Esophagus squamous epithelium (tissue), 4 donors: ENCODE measurements at regions not wholly inside any gene's neighbourhood (a gene's known extent, or its start where the extent isn't known, plus 50 kb on each side); places are given as distances from the start of the nearest gene placed in this dataset.

ENCODE experiments used
- POLR2A ChIP-seq, 4 donors: fragments of 450-650 bp; IDR thresholded peaks; one replicate each; pipeline ENCODE4 v1.6.1; 2017; ENCODE audit warnings: antibody characterized with exemption in 4 of 4, mild to moderate bottlenecking in 4 of 4, moderate library complexity in 3 of 4
- TF ChIP-seq, protein P1 (sequence below), 6 experiments: fragments of 450-650 bp in 4 of 6; fragments of 200-600 bp in 2 of 6; sonication (generic) in 2 of 6; IDR thresholded peaks; one replicate each; pipeline ENCODE4 v1.5.1; 2016 to 2019; ENCODE audit warnings: antibody characterized with exemption in 6 of 6, mild to moderate bottlenecking in 4 of 6, moderate library complexity in 4 of 6

DNA sequence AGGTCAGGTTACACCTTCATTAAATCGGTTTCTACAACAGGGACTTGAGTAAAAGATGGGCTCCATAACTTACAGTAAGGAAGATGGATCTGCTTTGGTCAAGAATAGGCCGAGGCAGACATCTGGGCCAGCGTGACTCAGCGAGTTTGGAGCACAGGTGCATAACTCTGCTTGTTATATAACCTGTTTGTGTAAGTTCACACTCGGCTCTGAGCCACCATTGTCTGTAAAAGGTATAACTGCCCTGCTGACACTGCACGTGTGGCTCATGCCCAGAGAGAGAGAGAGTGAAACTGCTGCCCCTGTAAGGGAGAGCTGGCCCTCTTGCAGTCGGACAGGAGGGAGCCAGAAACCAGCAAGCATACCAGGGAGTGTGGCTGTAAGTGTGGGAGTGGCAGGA is 737.9 kb upstream of the SLC35B3 start:
- TF ChIP-seq, protein P1, sequence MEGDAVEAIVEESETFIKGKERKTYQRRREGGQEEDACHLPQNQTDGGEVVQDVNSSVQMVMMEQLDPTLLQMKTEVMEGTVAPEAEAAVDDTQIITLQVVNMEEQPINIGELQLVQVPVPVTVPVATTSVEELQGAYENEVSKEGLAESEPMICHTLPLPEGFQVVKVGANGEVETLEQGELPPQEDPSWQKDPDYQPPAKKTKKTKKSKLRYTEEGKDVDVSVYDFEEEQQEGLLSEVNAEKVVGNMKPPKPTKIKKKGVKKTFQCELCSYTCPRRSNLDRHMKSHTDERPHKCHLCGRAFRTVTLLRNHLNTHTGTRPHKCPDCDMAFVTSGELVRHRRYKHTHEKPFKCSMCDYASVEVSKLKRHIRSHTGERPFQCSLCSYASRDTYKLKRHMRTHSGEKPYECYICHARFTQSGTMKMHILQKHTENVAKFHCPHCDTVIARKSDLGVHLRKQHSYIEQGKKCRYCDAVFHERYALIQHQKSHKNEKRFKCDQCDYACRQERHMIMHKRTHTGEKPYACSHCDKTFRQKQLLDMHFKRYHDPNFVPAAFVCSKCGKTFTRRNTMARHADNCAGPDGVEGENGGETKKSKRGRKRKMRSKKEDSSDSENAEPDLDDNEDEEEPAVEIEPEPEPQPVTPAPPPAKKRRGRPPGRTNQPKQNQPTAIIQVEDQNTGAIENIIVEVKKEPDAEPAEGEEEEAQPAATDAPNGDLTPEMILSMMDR (IDR thresholded peaks at IDR 0.05): no peak
- no peak for TF ChIP-seq POLR2A (IDR thresholded peaks at IDR 0.05)
